ENCODE measurements at regions not wholly inside any gene's neighbourhood (a gene's known extent, or its start where the extent isn't known, plus 50 kb on each side); places are given as distances from the start of the nearest gene placed in this dataset.

DNA sequence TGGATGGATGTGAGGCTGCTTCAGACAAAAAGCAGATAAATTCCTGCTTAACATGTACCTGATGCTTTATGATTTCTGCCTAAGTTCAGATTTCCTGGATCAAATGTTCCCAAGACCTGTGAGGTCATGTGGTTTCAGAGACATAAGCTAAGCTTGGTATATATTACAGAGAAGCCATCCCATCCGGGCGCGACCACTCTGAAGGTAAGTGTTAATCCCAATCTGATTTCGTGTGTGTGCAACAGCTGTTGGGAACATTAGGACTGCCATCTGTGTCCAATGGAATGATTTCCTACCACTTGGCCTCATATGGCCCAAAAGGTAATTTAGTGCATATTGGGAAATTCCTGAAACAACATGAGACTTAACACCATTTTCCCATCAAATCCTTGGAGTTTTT is 199.1 kb downstream of the HS3ST3B1 start:
- H3K9me3 ChIP-seq = no peaks in the 10 kb centered on the region
- DNase-seq = no peak
- Mint-ChIP-seq H3K9me3 (ENCODE audit: unreplicated experiment) (no peaks in the 10 kb centered on the region), H3K36me3 (ENCODE audit: insufficient read depth, unreplicated experiment) (no peaks in the 10 kb centered on the region), H3K4me3 (ENCODE audit: unreplicated experiment) (no peak overlapping the region), H3K27ac (ENCODE audit: unreplicated experiment) (no peak overlapping the region), H3K4me1 (ENCODE audit: low read depth, unreplicated experiment) (no peaks in the 10 kb centered on the region), H3K27me3 (ENCODE audit: insufficient read depth, unreplicated experiment) (peaks cover 4% of the 10 kb centered on the region)
- POLR2A ChIA-PET = no interaction called here
- no peaks in the 10 kb centered on the region for H3K27me3 ChIP-seq (replicated peaks; ENCODE audit: control insufficient read depth, insufficient read depth, low read length)
- TF ChIP-seq, protein P1, sequence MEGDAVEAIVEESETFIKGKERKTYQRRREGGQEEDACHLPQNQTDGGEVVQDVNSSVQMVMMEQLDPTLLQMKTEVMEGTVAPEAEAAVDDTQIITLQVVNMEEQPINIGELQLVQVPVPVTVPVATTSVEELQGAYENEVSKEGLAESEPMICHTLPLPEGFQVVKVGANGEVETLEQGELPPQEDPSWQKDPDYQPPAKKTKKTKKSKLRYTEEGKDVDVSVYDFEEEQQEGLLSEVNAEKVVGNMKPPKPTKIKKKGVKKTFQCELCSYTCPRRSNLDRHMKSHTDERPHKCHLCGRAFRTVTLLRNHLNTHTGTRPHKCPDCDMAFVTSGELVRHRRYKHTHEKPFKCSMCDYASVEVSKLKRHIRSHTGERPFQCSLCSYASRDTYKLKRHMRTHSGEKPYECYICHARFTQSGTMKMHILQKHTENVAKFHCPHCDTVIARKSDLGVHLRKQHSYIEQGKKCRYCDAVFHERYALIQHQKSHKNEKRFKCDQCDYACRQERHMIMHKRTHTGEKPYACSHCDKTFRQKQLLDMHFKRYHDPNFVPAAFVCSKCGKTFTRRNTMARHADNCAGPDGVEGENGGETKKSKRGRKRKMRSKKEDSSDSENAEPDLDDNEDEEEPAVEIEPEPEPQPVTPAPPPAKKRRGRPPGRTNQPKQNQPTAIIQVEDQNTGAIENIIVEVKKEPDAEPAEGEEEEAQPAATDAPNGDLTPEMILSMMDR (IDR thresholded peaks at IDR 0.05; ENCODE audit: insufficient read depth in 1 of 2, low read depth in 1 of 2, low read length in 1 of 2, severe bottlenecking in 1 of 2, unreplicated experiment in 1 of 2) = no peak
- no peaks in the 10 kb centered on the region for H3K36me3 ChIP-seq (ENCODE audit: control insufficient read depth, insufficient read depth, low read length)
- intact Hi-C loops (cut with micrococcal nuclease; ENCODE audit: unreplicated experiment) = no loop called here
- no peak overlapping the region for H3K4me3 ChIP-seq (ENCODE audit: low read depth, low read length)
- BruUV-seq (replicated peaks) = no TSS peak
- H3K4me1 ChIP-seq = no peaks in the 10 kb centered on the region
- CTCF ChIA-PET = no interaction called here

DNA sequence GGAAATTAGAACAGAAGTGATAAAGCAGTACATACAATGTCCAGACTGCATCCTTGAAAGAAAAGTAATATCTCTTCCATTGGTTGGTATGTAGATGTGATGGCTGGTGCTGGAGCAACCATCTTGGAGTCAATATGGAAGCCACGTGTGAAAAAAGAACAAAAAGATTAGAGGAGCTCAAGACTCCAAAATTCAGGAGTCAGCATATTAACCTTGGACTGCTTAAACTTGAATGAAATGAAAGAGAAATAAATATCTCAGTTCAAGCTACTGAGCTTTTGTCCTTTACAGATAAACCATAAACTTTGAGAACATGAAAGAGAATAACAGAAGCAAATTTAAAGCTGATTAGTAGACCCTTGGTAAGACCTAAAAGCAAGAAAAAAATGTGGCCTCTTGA is 197.9 kb downstream of the HS3ST3B1 start:
- Mint-ChIP-seq H3K36me3 (ENCODE audit: insufficient read depth, unreplicated experiment) (no peaks in the 10 kb centered on the region), H3K27me3 (ENCODE audit: insufficient read depth, unreplicated experiment) (no peaks in the 10 kb centered on the region), H3K9me3 (ENCODE audit: unreplicated experiment) (no peaks in the 10 kb centered on the region), H3K4me1 (ENCODE audit: low read depth, unreplicated experiment) (no peaks in the 10 kb centered on the region), H3K27ac (ENCODE audit: unreplicated experiment) (no peak overlapping the region), H3K4me3 (ENCODE audit: unreplicated experiment) (no peak overlapping the region)
- intact Hi-C loops (cut with micrococcal nuclease; ENCODE audit: unreplicated experiment) = no loop called here
- BruUV-seq (replicated peaks) = no TSS peak
- CTCF ChIA-PET = no interaction called here
- POLR2A ChIA-PET = no interaction called here
- no peak overlapping the region for H3K4me3 ChIP-seq (ENCODE audit: low read depth, low read length)
- no peaks in the 10 kb centered on the region for H3K4me1 ChIP-seq
- H3K9me3 ChIP-seq = no peaks in the 10 kb centered on the region
- H3K36me3 ChIP-seq (ENCODE audit: control insufficient read depth, insufficient read depth, low read length) = no peaks in the 10 kb centered on the region
- TF ChIP-seq, protein P1 (IDR thresholded peaks at IDR 0.05; ENCODE audit: insufficient read depth in 1 of 2, low read depth in 1 of 2, low read length in 1 of 2, severe bottlenecking in 1 of 2, unreplicated experiment in 1 of 2) = no peak
- H3K27me3 ChIP-seq (replicated peaks; ENCODE audit: control insufficient read depth, insufficient read depth, low read length) = no peaks in the 10 kb centered on the region
- no peak for DNase-seq

DNA sequence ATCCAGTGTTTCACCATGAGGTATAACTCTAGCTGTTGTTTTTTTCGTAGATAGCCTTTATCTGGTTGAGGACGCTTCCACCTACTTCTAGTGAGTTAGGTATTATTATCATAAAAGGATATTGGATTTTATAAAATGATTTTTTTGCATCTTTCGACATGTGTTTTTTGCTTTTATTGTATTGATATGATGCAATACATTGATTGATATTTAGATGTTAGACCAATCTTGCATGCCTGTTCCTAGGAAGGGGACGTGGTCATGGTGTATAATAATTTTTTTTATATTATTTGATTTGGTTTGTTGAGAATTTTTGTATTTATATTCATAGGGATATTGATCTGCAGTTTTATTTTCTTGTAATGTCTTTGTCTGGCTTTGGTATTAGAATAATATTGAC is 193.3 kb downstream of the HS3ST3B1 start:
- no peaks in the 10 kb centered on the region for H3K9me3 Mint-ChIP-seq (ENCODE audit: unreplicated experiment)
- ChIA-PET CTCF (no interaction called here), POLR2A (no interaction called here)
- no peak for DNase-seq
- Histone ChIP-seq H3K9me3 (no peaks in the 10 kb centered on the region), H3K4me3 (ENCODE audit: low read depth, low read length) (no peak overlapping the region), H3K4me1 (no peaks in the 10 kb centered on the region), H3K36me3 (ENCODE audit: control insufficient read depth, insufficient read depth, low read length) (no peaks in the 10 kb centered on the region), H3K27me3 (replicated peaks; ENCODE audit: control insufficient read depth, insufficient read depth, low read length) (no peaks in the 10 kb centered on the region)
- no peaks in the 10 kb centered on the region for H3K4me1 Mint-ChIP-seq (ENCODE audit: low read depth, unreplicated experiment)
- no peaks in the 10 kb centered on the region for H3K36me3 Mint-ChIP-seq (ENCODE audit: insufficient read depth, unreplicated experiment)
- TF ChIP-seq, protein P1 (IDR thresholded peaks at IDR 0.05; ENCODE audit: insufficient read depth in 1 of 2, low read depth in 1 of 2, low read length in 1 of 2, severe bottlenecking in 1 of 2, unreplicated experiment in 1 of 2) = no peak
- intact Hi-C loops (cut with micrococcal nuclease; ENCODE audit: unreplicated experiment) = no loop called here
- no peak overlapping the region for H3K27ac Mint-ChIP-seq (ENCODE audit: unreplicated experiment)
- no peaks in the 10 kb centered on the region for H3K27me3 Mint-ChIP-seq (ENCODE audit: insufficient read depth, unreplicated experiment)
- BruUV-seq (replicated peaks) = no TSS peak
- H3K4me3 Mint-ChIP-seq (ENCODE audit: unreplicated experiment) = no peak overlapping the region

All from Caco-2 (cell line).